ENCODE measurements at regions not wholly inside any gene's neighbourhood (a gene's known extent, or its start where the extent isn't known, plus 50 kb on each side); places are given as distances from the start of the nearest gene placed in this dataset.

GRCh38 chr6:125526007-125526720, 223.3 kb upstream of the HEY2 start:
- 0 to 51% (median 48%) methylated on average over 1 of the region's 1 CpG for WGBS, 4 donors
- intact Hi-C loops (cut with DNase I): no loop called here
- Histone ChIP-seq H3K4me3 (no peak overlapping the region), H3K4me1 (peaks cover 0 to 5% (median 0%) of the 10 kb centered on the region in 12 donors), H3K27me3 (peaks cover 0 to 4% (median 0%) of the 10 kb centered on the region in 9 donors), H3K27ac (no peak overlapping the region), H3K36me3 (no peaks in the 10 kb centered on the region), H3K9me3 (no peaks in the 10 kb centered on the region)
- TF ChIP-seq POLR2A (IDR thresholded peaks at IDR 0.05) (no peak), CTCF (IDR thresholded peaks at IDR 0.05) (no peak)
- ATAC-seq (no peak), DNase-seq (no peak)

- Histone ChIP-seq H3K36me3 (no peaks in the 10 kb centered on the region), H3K9me3 (no peaks in the 10 kb centered on the region), H3K27ac (no peak overlapping the region), H3K27me3 (peaks cover 0 to 4% (median 0%) of the 10 kb centered on the region in 9 donors), H3K4me1 (peaks cover 0 to 7% (median 0%) of the 10 kb centered on the region in 12 donors), H3K4me3 (no peak overlapping the region)
- no peak for DNase-seq
- intact Hi-C loops (cut with DNase I): no loop called here
- WGBS, 4 donors: 45 to 58% (median 52%) methylated on average over 6 of the region's 6 CpGs
- ATAC-seq: no peak
- TF ChIP-seq POLR2A (IDR thresholded peaks at IDR 0.05) (no peak), CTCF (IDR thresholded peaks at IDR 0.05) (no peak)
Observed at GRCh38 chr6:125528621-125529041, 220.8 kb upstream of the HEY2 start.

- 68 to 86% (median 78%) methylated on average over 5 of the region's 5 CpGs for WGBS, 4 donors
- peaks cover 0 to 8% (median 0%) of the 10 kb centered on the region in 9 donors for H3K27me3 ChIP-seq
- intact Hi-C loops (cut with DNase I): no loop called here
- peaks cover 0 to 10% (median 0%) of the 10 kb centered on the region in 12 donors for H3K4me1 ChIP-seq
- no peak overlapping the region for H3K27ac ChIP-seq
- H3K36me3 ChIP-seq: no peaks in the 10 kb centered on the region
- TF ChIP-seq POLR2A (IDR thresholded peaks at IDR 0.05) (no peak), CTCF (IDR thresholded peaks at IDR 0.05) (no peak)
- H3K4me3 ChIP-seq: no peak overlapping the region
- ATAC-seq: no peak
- no peak for DNase-seq
- H3K9me3 ChIP-seq: no peaks in the 10 kb centered on the region
Observed at GRCh38 chr6:125529061-125529460, 220.4 kb upstream of the HEY2 start.

GRCh38 chr6:125533710-125534397, 215.6 kb upstream of the HEY2 start:
- Histone ChIP-seq H3K4me1 (peaks cover 0 to 29% (median 0%) of the 10 kb centered on the region in 12 donors), H3K9me3 (no peaks in the 10 kb centered on the region), H3K36me3 (no peaks in the 10 kb centered on the region), H3K4me3 (peak overlapping the region in 2 of 12 donors; percentile 10 to 12), H3K27me3 (peaks cover 0 to 17% (median 0%) of the 10 kb centered on the region in 9 donors), H3K27ac (no peak overlapping the region)
- intact Hi-C loops (cut with DNase I): loop anchor here in 1 of 10 donors (10.0 kb wide), 1 partner anchor 169 kb away; no protein-coding TSS in a partner anchor
- WGBS, 4 donors: 53 to 64% (median 57%) methylated on average over 28 of the region's 28 CpGs
- no peak for TF ChIP-seq POLR2A (IDR thresholded peaks at IDR 0.05)
- no peak for TF ChIP-seq CTCF (IDR thresholded peaks at IDR 0.05)
- no peak for ATAC-seq
- DNase-seq: no peak
